Natural killer cell (primary cell): ENCODE measurements at regions not wholly inside any gene's neighbourhood (a gene's known extent, or its start where the extent isn't known, plus 50 kb on each side); places are given as distances from the start of the nearest gene placed in this dataset.
"Not testable (repeated sequence)": the region's sequence is repeated elsewhere in the genome, so short reads cannot be mapped to it uniquely, and the experiment has no call there.

ENCODE experiments used
- ATAC-seq, 3 donors: fragments of 150-1000 bp in 2 of 3; fragments of 200-7000 bp in 1 of 3; cut with Tn5 transposase; 1 replicate in 1 of 3; 2 replicates in 2 of 3; pipeline ENCODE4 v1.10.0; 2021; ENCODE audit warnings: mild to moderate bottlenecking in 2 of 3, moderate library complexity in 2 of 3
- DNase-seq, 2 donors: peaks; one replicate each; pipeline versions ENCODE4 v3.0.0 to v3.0.0-alpha.2; 2013 to 2021; ENCODE audit warnings: mixed read lengths in 1 of 2
- H3K27ac ChIP-seq: one replicate; pipeline ENCODE4 v1.5.1; 2013; ENCODE audit warnings: mild to moderate bottlenecking, low read length
- H3K27me3 ChIP-seq: one replicate; pipeline ENCODE4 v1.6.1; 2013; ENCODE audit warnings: low read length; ENCODE audit not compliant: control insufficient read depth, insufficient read depth
- H3K36me3 ChIP-seq: one replicate; pipeline ENCODE4 v1.6.1; 2013; ENCODE audit warnings: low read length; ENCODE audit not compliant: control insufficient read depth, insufficient read depth
- H3K4me1 ChIP-seq: one replicate; pipeline ENCODE4 v1.6.1; 2013; ENCODE audit warnings: low read length; ENCODE audit not compliant: control insufficient read depth, insufficient read depth
- H3K4me3 ChIP-seq: one replicate; pipeline ENCODE4 v1.5.1; 2013; ENCODE audit warnings: low read length
- H3K9me3 ChIP-seq: one replicate; pipeline ENCODE4 v1.6.1; 2013; ENCODE audit warnings: low read length; ENCODE audit not compliant: control insufficient read depth, insufficient read depth
- H3K27ac Mint-ChIP-seq, 2 donors: one replicate each; pipeline ENCODE4 v1.8.0; 2022; ENCODE audit warnings: mild to moderate bottlenecking in 2 of 2, mixed read lengths in 2 of 2, moderate library complexity in 1 of 2
- H3K27me3 Mint-ChIP-seq, 2 donors: one replicate each; pipeline ENCODE4 v1.8.0; 2022; ENCODE audit warnings: low read depth in 2 of 2, mixed read lengths in 2 of 2
- H3K36me3 Mint-ChIP-seq: one replicate; pipeline ENCODE4 v1.8.0; 2022; ENCODE audit warnings: mixed read lengths
- H3K4me1 Mint-ChIP-seq, 2 donors: one replicate each; pipeline ENCODE4 v1.8.0; 2022; ENCODE audit warnings: mixed read lengths in 2 of 2
- H3K4me3 Mint-ChIP-seq: one replicate; pipeline ENCODE4 v1.8.0; 2022; ENCODE audit warnings: mild to moderate bottlenecking, moderate library complexity, mixed read lengths
- H3K9me3 Mint-ChIP-seq, 2 donors: one replicate each; pipeline ENCODE4 v1.8.0; 2022; ENCODE audit warnings: mixed read lengths in 2 of 2
- WGBS: methylation state at CpG from one replicate; pipeline ENCODE4 v1.1.7; 2013; ENCODE audit warnings: missing lambda C conversion rate; ENCODE audit not compliant: insufficient coverage; 5-methylcytosine and 5-hydroxymethylcytosine counted together
- intact Hi-C: fragments of 100-400 bp; cut with micrococcal nuclease; formaldehyde crosslinking; loops from one replicate; pipeline ENCODE4 v1.14.2; 2022
- TF ChIP-seq, protein P1 (sequence below): fragments of 200-600 bp; IDR thresholded peaks from one replicate; pipeline ENCODE4 v1.8.0; 2022; ENCODE audit warnings: antibody characterized with exemption

DNA sequence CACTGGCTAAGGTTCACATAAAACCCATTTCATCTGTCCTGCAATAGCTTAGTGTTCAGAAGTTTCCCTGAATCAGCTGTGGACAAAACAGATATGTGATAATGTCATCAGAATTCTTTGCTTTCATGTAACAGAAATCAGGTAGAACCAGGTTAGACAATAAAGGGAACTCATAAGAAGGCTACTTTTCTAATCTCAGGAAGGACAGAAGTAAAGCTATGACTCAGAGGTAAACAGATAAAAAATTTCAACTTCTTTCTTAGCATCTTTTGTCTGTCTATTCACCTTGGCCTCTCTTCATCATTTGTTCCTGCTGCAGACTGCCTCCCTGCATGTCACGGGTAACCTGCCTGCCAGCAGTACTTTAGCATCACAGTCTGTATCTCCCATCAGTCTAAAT lies 643.1 kb downstream of the MECOM start:
- Mint-ChIP-seq H3K27ac (no peak overlapping the region), H3K4me1 (no peaks in the 10 kb centered on the region), H3K9me3 (peaks cover 0 to 2% of the 10 kb centered on the region in 2 donors), H3K27me3 (no peaks in the 10 kb centered on the region), H3K4me3 (no peak overlapping the region), H3K36me3 (no peaks in the 10 kb centered on the region)
- H3K27ac ChIP-seq, result no peak overlapping the region
- no peaks in the 10 kb centered on the region for H3K27me3 ChIP-seq
- 100% methylated on average over 1 of the region's 1 CpG for WGBS
- H3K4me3 ChIP-seq, result no peak overlapping the region
- TF ChIP-seq, protein P1, sequence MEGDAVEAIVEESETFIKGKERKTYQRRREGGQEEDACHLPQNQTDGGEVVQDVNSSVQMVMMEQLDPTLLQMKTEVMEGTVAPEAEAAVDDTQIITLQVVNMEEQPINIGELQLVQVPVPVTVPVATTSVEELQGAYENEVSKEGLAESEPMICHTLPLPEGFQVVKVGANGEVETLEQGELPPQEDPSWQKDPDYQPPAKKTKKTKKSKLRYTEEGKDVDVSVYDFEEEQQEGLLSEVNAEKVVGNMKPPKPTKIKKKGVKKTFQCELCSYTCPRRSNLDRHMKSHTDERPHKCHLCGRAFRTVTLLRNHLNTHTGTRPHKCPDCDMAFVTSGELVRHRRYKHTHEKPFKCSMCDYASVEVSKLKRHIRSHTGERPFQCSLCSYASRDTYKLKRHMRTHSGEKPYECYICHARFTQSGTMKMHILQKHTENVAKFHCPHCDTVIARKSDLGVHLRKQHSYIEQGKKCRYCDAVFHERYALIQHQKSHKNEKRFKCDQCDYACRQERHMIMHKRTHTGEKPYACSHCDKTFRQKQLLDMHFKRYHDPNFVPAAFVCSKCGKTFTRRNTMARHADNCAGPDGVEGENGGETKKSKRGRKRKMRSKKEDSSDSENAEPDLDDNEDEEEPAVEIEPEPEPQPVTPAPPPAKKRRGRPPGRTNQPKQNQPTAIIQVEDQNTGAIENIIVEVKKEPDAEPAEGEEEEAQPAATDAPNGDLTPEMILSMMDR, result no peak
- intact Hi-C loops, result no loop called here
- H3K9me3 ChIP-seq, result no peaks in the 10 kb centered on the region
- H3K4me1 ChIP-seq, result no peaks in the 10 kb centered on the region
- H3K36me3 ChIP-seq, result no peaks in the 10 kb centered on the region
- DNase-seq, result no peak
- ATAC-seq, result no peak

GRCh38 chr3:169009453-169009852 lies 654.1 kb downstream of the MECOM start:
- no peak for DNase-seq
- Mint-ChIP-seq H3K27ac (no peak overlapping the region), H3K27me3 (no peaks in the 10 kb centered on the region), H3K4me1 (no peaks in the 10 kb centered on the region), H3K9me3 (peaks cover 8 to 11% of the 10 kb centered on the region in 2 donors), H3K4me3 (no peak overlapping the region), H3K36me3 (no peaks in the 10 kb centered on the region)
- ATAC-seq, result no peak
- Histone ChIP-seq H3K4me3 (no peak overlapping the region), H3K27me3 (no peaks in the 10 kb centered on the region), H3K36me3 (no peaks in the 10 kb centered on the region), H3K9me3 (no peaks in the 10 kb centered on the region), H3K4me1 (no peaks in the 10 kb centered on the region), H3K27ac (no peak overlapping the region)
- intact Hi-C loops, result no loop called here
- TF ChIP-seq, protein P1, result no peak

GRCh38 chr3:169008776-169009358 lies 654.6 kb downstream of the MECOM start:
- intact Hi-C loops, result no loop called here
- DNase-seq (no peak), ATAC-seq (no peak)
- H3K27ac Mint-ChIP-seq, result no peak overlapping the region
- H3K36me3 Mint-ChIP-seq, result no peaks in the 10 kb centered on the region
- H3K27me3 Mint-ChIP-seq, result no peaks in the 10 kb centered on the region
- 39% methylated on average over 2 of the region's 2 CpGs for WGBS
- no peak overlapping the region for H3K4me3 Mint-ChIP-seq
- peaks cover 7 to 8% of the 10 kb centered on the region in 2 donors for H3K9me3 Mint-ChIP-seq
- no peaks in the 10 kb centered on the region for H3K36me3 ChIP-seq
- no peak overlapping the region for H3K4me3 ChIP-seq
- H3K4me1 ChIP-seq, result no peaks in the 10 kb centered on the region
- H3K27ac ChIP-seq, result no peak overlapping the region
- TF ChIP-seq, protein P1, result no peak
- no peaks in the 10 kb centered on the region for H3K27me3 ChIP-seq
- no peaks in the 10 kb centered on the region for H3K4me1 Mint-ChIP-seq
- H3K9me3 ChIP-seq, result no peaks in the 10 kb centered on the region

DNA sequence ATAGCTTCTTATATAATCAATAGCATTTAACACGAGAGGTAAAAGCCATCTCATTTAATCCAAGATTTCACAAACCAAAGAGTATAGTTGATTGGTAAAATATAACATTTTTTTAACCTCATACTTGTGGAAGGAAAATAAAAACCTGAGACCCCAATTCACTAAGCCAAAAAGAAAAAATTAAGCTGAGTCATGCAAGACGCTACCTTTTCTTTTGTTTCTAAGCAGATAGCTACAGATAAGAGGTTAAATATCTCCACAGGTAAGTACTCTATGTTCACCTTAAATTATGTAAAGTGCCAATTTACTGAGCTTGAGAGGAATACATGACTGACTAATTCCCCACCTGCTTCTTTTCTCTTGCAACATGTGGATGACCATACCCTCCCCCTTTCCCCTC lies 656.4 kb downstream of the MECOM start:
- Histone ChIP-seq H3K4me3 (no peak overlapping the region), H3K36me3 (no peaks in the 10 kb centered on the region), H3K27me3 (no peaks in the 10 kb centered on the region), H3K4me1 (no peaks in the 10 kb centered on the region), H3K27ac (no peak overlapping the region), H3K9me3 (no peaks in the 10 kb centered on the region)
- no peak overlapping the region for H3K27ac Mint-ChIP-seq
- TF ChIP-seq, protein P1, result no peak
- DNase-seq (no peak), ATAC-seq (no peak)
- intact Hi-C loops, result no loop called here
- no peak overlapping the region for H3K4me3 Mint-ChIP-seq
- no peaks in the 10 kb centered on the region for H3K36me3 Mint-ChIP-seq
- no CpG with 5 or more reads among the region's 2 CpGs for WGBS
- peaks cover 4 to 7% of the 10 kb centered on the region in 2 donors for H3K9me3 Mint-ChIP-seq
- no peaks in the 10 kb centered on the region for H3K27me3 Mint-ChIP-seq
- no peaks in the 10 kb centered on the region for H3K4me1 Mint-ChIP-seq

DNA sequence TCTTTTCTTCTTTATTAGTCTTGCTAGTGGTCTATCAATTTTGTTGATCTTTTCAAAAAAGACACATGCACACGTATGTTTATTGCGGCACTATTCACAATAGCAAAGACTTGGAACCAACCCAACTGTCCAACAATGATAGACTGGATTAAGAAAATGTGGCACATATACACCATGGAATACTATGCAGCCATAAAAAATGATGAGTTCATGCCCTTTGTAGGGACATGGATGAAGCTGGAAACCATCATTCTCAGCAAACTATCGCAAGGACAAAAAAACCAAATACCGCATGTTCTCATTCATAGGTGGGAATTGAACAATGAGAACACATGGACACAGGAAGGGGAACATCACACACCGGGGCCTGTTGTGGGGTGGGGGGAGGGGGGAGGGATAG lies 657.1 kb downstream of the MECOM start:
- H3K4me1 Mint-ChIP-seq, H3K4me1 ChIP-seq, H3K36me3 ChIP-seq, H3K27ac ChIP-seq, H3K4me3 Mint-ChIP-seq, H3K27me3 ChIP-seq, intact Hi-C loops, H3K36me3 Mint-ChIP-seq, H3K4me3 ChIP-seq, H3K9me3 Mint-ChIP-seq, DNase-seq, ATAC-seq, H3K9me3 ChIP-seq, H3K27me3 Mint-ChIP-seq, H3K27ac Mint-ChIP-seq: not testable (repeated sequence)
- WGBS, result no CpG with 5 or more reads among the region's 5 CpGs
